Hepatocyte (in vitro differentiated cells): ENCODE measurements at regions not wholly inside any gene's neighbourhood (a gene's known extent, or its start where the extent isn't known, plus 50 kb on each side); places are given as distances from the start of the nearest gene placed in this dataset.
A peak's percentile ranks its signal among the peaks of the same experiment; 100 is the strongest.

ENCODE experiments used
- DNase-seq: peaks from one replicate; pipeline ENCODE4 v3.0.0-alpha.2; 2016; ENCODE audit warnings: low spot score
- H2AFZ ChIP-seq: fragments of 200-600 bp; sonication (generic); 2 replicates; pipeline ENCODE4 v1.6.0; 2016; ENCODE audit warnings: antibody characterized with exemption, mild to moderate bottlenecking
- H3K27ac ChIP-seq: fragments of 200-600 bp; sonication (generic); 2 replicates; pipeline ENCODE4 v1.5.1; 2016; ENCODE audit warnings: mild to moderate bottlenecking
- H3K27me3 ChIP-seq: fragments of 200-600 bp; sonication (generic); 2 replicates; pipeline ENCODE4 v1.6.1; 2016
- H3K36me3 ChIP-seq: fragments of 200-600 bp; sonication (generic); replicated peaks from 2 replicates; pipeline ENCODE4 v1.5.1; 2016; ENCODE audit warnings: low read depth; ENCODE audit not compliant: insufficient read depth
- H3K4me1 ChIP-seq: fragments of 200-600 bp; sonication (generic); 2 replicates; pipeline ENCODE4 v1.5.1; 2016; ENCODE audit warnings: mild to moderate bottlenecking, moderate library complexity; ENCODE audit not compliant: insufficient read depth
- H3K4me2 ChIP-seq: fragments of 200-600 bp; sonication (generic); 2 replicates; pipeline ENCODE4 v1.6.0; 2016
- H3K4me3 ChIP-seq: fragments of 200-600 bp; sonication (generic); 2 replicates; pipeline ENCODE4 v1.5.1; 2016; ENCODE audit warnings: mild to moderate bottlenecking
- H3K79me2 ChIP-seq: fragments of 200-600 bp; sonication (generic); 2 replicates; pipeline ENCODE4 v1.6.0; 2017; ENCODE audit warnings: mild to moderate bottlenecking
- H3K9me2 ChIP-seq: fragments of 200-600 bp; sonication (generic); replicated peaks from 2 replicates; pipeline ENCODE4 v1.6.0; 2017; ENCODE audit warnings: mild to moderate bottlenecking; ENCODE audit not compliant: insufficient read depth
- H3K9me3 ChIP-seq: fragments of 200-600 bp; sonication (generic); 2 replicates; pipeline ENCODE4 v1.5.1; 2016; ENCODE audit warnings: low read depth, mild to moderate bottlenecking
- H4K20me1 ChIP-seq: fragments of 200-600 bp; sonication (generic); 2 replicates; pipeline ENCODE4 v1.6.0; 2016; ENCODE audit warnings: mild to moderate bottlenecking; ENCODE audit not compliant: insufficient read depth, poor library complexity, severe bottlenecking
- EZH2 ChIP-seq: fragments of 200-600 bp; sonication (generic); IDR thresholded peaks from 2 replicates; pipeline ENCODE4 v1.6.1; 2016; ENCODE audit warnings: antibody characterized with exemption, mild to moderate bottlenecking, borderline replicate concordance
- EZH2phosphoT487 ChIP-seq: fragments of 200-600 bp; sonication (generic); IDR thresholded peaks from one replicate; pipeline ENCODE4 v1.6.1; 2018; ENCODE audit warnings: antibody characterized with exemption, mild to moderate bottlenecking, low read depth, moderate library complexity; ENCODE audit not compliant: unreplicated experiment, severe bottlenecking
- WGBS: methylation state at CpG from one replicate; pipeline ENCODE4 v1.1.6; 2016; ENCODE audit warnings: low lambda C conversion rate; ENCODE audit errors: missing lambda C conversion rate; 5-methylcytosine and 5-hydroxymethylcytosine counted together
- TF ChIP-seq, protein P1 (sequence below): fragments of 200-600 bp; sonication (generic); IDR thresholded peaks from 2 replicates; pipeline ENCODE4 v1.5.1; 2016; ENCODE audit warnings: antibody characterized with exemption, mild to moderate bottlenecking; ENCODE audit not compliant: poor library complexity

DNA sequence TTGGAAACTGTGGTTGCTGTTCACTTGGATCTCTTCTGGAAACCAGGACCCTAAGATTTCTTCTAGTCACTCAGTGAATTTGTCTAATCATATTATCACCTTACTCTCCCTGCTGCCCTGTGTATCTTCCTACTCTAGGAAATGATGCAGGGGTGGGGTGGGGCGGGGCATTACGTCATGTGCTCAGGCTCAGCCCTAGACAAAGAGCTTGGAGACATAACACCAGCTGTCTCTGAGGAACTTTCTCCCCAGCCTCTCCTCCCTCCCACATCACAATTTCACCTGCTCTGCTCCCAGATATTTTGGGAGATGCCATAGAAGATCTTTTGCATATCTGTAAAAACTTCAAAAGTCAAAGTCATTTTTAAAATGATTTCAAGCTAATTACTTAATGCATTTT, 470.4 kb downstream of the ZSWIM6 start:
- TF ChIP-seq, protein P1, sequence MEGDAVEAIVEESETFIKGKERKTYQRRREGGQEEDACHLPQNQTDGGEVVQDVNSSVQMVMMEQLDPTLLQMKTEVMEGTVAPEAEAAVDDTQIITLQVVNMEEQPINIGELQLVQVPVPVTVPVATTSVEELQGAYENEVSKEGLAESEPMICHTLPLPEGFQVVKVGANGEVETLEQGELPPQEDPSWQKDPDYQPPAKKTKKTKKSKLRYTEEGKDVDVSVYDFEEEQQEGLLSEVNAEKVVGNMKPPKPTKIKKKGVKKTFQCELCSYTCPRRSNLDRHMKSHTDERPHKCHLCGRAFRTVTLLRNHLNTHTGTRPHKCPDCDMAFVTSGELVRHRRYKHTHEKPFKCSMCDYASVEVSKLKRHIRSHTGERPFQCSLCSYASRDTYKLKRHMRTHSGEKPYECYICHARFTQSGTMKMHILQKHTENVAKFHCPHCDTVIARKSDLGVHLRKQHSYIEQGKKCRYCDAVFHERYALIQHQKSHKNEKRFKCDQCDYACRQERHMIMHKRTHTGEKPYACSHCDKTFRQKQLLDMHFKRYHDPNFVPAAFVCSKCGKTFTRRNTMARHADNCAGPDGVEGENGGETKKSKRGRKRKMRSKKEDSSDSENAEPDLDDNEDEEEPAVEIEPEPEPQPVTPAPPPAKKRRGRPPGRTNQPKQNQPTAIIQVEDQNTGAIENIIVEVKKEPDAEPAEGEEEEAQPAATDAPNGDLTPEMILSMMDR, result no peak
- TF ChIP-seq EZH2 (no peak), EZH2phosphoT487 (no peak)
- Histone ChIP-seq H3K9me2 (no peaks in the 10 kb centered on the region), H3K4me3 (no peak overlapping the region), H3K4me2 (no peak overlapping the region), H2AFZ (no peak overlapping the region), H4K20me1 (no peaks in the 10 kb centered on the region), H3K4me1 (peaks cover 9% of the 10 kb centered on the region), H3K9me3 (no peaks in the 10 kb centered on the region), H3K36me3 (no peaks in the 10 kb centered on the region), H3K27ac (no peak overlapping the region), H3K27me3 (no peaks in the 10 kb centered on the region), H3K79me2 (no peaks in the 10 kb centered on the region)
- 76% methylated on average over 2 of the region's 2 CpGs for WGBS
- DNase-seq, result no peak

DNA sequence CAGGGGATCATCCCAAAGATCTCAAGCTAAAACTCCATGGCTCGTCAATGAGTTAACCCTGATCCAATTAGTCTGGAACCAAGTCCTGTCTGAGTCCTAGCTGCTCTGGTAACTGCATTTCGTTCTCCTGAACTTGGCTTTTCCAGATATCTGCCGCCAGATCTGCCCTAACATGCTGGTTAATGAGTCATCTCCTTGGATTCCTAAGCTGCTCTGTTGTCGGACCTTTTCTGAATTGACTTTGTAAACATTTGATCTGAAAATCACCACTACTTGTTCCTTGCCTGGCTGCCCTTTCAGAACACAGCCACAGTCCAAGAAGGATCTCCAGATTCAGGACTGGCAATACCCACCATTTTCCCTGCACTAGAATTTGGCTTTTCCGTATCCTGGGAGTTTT, 473.0 kb downstream of the ZSWIM6 start:
- Histone ChIP-seq H3K79me2 (no peaks in the 10 kb centered on the region), H2AFZ (no peak overlapping the region), H3K9me2 (no peaks in the 10 kb centered on the region), H3K27ac (peak overlapping the region; percentile 86), H3K4me2 (peak overlapping the region; percentile 27), H3K4me3 (no peak overlapping the region), H4K20me1 (no peaks in the 10 kb centered on the region), H3K36me3 (no peaks in the 10 kb centered on the region), H3K27me3 (no peaks in the 10 kb centered on the region), H3K4me1 (peaks cover 25% of the 10 kb centered on the region), H3K9me3 (no peaks in the 10 kb centered on the region)
- TF ChIP-seq, protein P1, result no peak
- TF ChIP-seq EZH2 (no peak), EZH2phosphoT487 (no peak)
- 39% methylated on average over 5 of the region's 5 CpGs for WGBS
- DNase-seq, result peak; percentile 49

DNA sequence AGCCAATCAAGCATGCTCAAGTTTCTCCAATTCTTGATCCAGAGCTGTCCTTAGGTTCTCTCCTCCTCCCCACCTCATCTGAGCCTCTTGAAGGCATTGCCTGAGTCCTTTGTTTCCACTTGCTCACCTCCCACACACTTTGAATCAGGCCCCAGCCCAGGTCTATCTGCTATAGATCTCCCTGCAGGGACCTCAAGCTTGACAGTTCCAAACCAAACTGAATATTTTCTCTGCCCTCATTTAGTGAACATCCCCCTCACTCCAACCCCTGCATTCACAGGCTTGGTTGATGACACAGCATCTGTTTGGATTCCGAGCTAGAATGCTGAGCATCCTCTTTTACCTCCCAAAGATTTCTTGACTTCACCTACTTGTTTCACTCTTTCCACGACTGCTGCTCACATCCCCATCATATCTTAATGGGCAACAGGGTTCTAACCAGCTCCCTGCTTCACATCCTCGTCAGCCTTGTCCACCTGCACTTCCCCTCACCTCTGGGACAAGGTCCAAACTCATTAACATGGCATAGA, 474.5 kb downstream of the ZSWIM6 start:
- Histone ChIP-seq H2AFZ (no peak overlapping the region), H3K79me2 (no peaks in the 10 kb centered on the region), H3K4me1 (peaks cover 25% of the 10 kb centered on the region), H4K20me1 (no peaks in the 10 kb centered on the region), H3K27me3 (no peaks in the 10 kb centered on the region), H3K9me3 (no peaks in the 10 kb centered on the region), H3K4me2 (no peak overlapping the region), H3K36me3 (no peaks in the 10 kb centered on the region), H3K9me2 (no peaks in the 10 kb centered on the region), H3K27ac (no peak overlapping the region), H3K4me3 (no peak overlapping the region)
- DNase-seq, result no peak
- TF ChIP-seq EZH2 (no peak), EZH2phosphoT487 (no peak)
- TF ChIP-seq, protein P1, result no peak
- 76% methylated on average over 3 of the region's 3 CpGs for WGBS

GRCh38 chr5:61808091-61808490, 476.0 kb downstream of the ZSWIM6 start:
- no peaks in the 10 kb centered on the region for H4K20me1 ChIP-seq
- no peak overlapping the region for H3K4me2 ChIP-seq
- no peaks in the 10 kb centered on the region for H3K79me2 ChIP-seq
- peaks cover 25% of the 10 kb centered on the region for H3K4me1 ChIP-seq
- peak; percentile 67 for DNase-seq
- no peaks in the 10 kb centered on the region for H3K9me2 ChIP-seq
- no peak overlapping the region for H2AFZ ChIP-seq
- peak overlapping the region; percentile 93 for H3K27ac ChIP-seq
- WGBS, result 60% methylated on average over 3 of the region's 3 CpGs
- H3K4me3 ChIP-seq, result no peak overlapping the region
- H3K36me3 ChIP-seq, result no peaks in the 10 kb centered on the region
- no peaks in the 10 kb centered on the region for H3K27me3 ChIP-seq
- TF ChIP-seq, protein P1, result no peak
- TF ChIP-seq EZH2phosphoT487, result no peak
- TF ChIP-seq EZH2, result no peak
- no peaks in the 10 kb centered on the region for H3K9me3 ChIP-seq
